SK-N-SH (cell line): ENCODE measurements at regions not wholly inside any gene's neighbourhood (a gene's known extent, or its start where the extent isn't known, plus 50 kb on each side); places are given as distances from the start of the nearest gene placed in this dataset.

Experiments used
- CTCF ChIA-PET: fragments of 300-600, 350-600 bp; formaldehyde crosslinking; extraction: SDS; loops from one replicate; lab custom pipeline; 2021; lab: Yijun Ruan, JAX
- POLR2A ChIA-PET: fragments of 350-600 bp; sonication (Branson Sonifier 250); formaldehyde crosslinking; extraction: SDS; loops from one replicate; lab custom pipeline; 2020; ENCODE audit warnings: antibody characterized with exemption, inconsistent platforms; lab: Yijun Ruan, JAX
- DNase-seq: peaks from one replicate; pipeline ENCODE4 v3.0.0; 2012
- H2AFZ ChIP-seq: fragments of 200-600 bp; sonication (generic); 2 replicates; pipeline ENCODE4 v1.8.1; 2016; ENCODE audit warnings: antibody characterized with exemption, mild to moderate bottlenecking, low read depth
- H3F3A ChIP-seq: fragments of 200-600 bp; sonication (generic); replicated peaks from 2 replicates; pipeline ENCODE3; 2016; ENCODE audit warnings: antibody characterized with exemption, mild to moderate bottlenecking; ENCODE audit not compliant: insufficient read depth
- H3K27ac ChIP-seq, 2 experiments: fragments of 200-500 bp in 1 of 2; fragments of 200-600 bp in 1 of 2; sonication (Bioruptor generic) in 1 of 2; sonication (generic), shearing (Covaris generic) in 1 of 2; 2 replicates each; pipeline versions ENCODE4 v1.5.1 to v1.6.1; 2014 to 2016; ENCODE audit warnings: low read depth in 2 of 2, inconsistent platforms in 1 of 2, low read length in 1 of 2, mild to moderate bottlenecking in 1 of 2, mixed read lengths in 1 of 2
- H3K27me3 ChIP-seq: fragments of 200-600 bp; sonication (generic), shearing (Covaris generic); 2 replicates; pipeline ENCODE4 v1.6.1; 2016; ENCODE audit warnings: mixed run types; ENCODE audit not compliant: insufficient read depth
- H3K36me3 ChIP-seq, 2 experiments: fragments of 200-500 bp in 1 of 2; fragments of 200-600 bp in 1 of 2; sonication (Bioruptor generic) in 1 of 2; sonication (generic) in 1 of 2; replicated peaks in 1 of 2; 2 replicates each; pipeline versions ENCODE3 to v1.5.1; 2014 to 2016; ENCODE audit warnings: low read length in 1 of 2, mild to moderate bottlenecking in 1 of 2; ENCODE audit not compliant: insufficient read depth in 2 of 2, control insufficient read depth in 1 of 2
- H3K4me1 ChIP-seq, 2 experiments: fragments of 200-500 bp in 1 of 2; fragments of 200-600 bp in 1 of 2; sonication (Bioruptor generic) in 1 of 2; sonication (generic), shearing (Covaris generic) in 1 of 2; 2 replicates each; pipeline versions ENCODE4 v1.5.1 to v1.6.1; 2014 to 2016; ENCODE audit warnings: low read depth in 1 of 2, low read length in 1 of 2, mixed run types in 1 of 2; ENCODE audit not compliant: insufficient read depth in 2 of 2, control insufficient read depth in 1 of 2
- H3K4me2 ChIP-seq: fragments of 200-600 bp; sonication (generic), shearing (Covaris generic); 2 replicates; pipeline ENCODE4 v1.6.1; 2017; ENCODE audit warnings: mixed run types
- H3K4me3 ChIP-seq, 2 experiments: fragments of 200-500 bp in 1 of 2; fragments of 200-600 bp in 1 of 2; sonication (Bioruptor generic) in 1 of 2; sonication (generic), shearing (Covaris generic) in 1 of 2; 2 replicates each; pipeline versions ENCODE4 v1.5.1 to v1.8.1; 2014 to 2016; ENCODE audit warnings: low read depth in 2 of 2, inconsistent platforms in 1 of 2, low read length in 1 of 2, mild to moderate bottlenecking in 1 of 2, mixed read lengths in 1 of 2, moderate library complexity in 1 of 2
- H3K79me2 ChIP-seq: fragments of 200-600 bp; sonication (generic); 2 replicates; pipeline ENCODE4 v1.8.1; 2017; ENCODE audit warnings: mild to moderate bottlenecking; ENCODE audit not compliant: insufficient read depth
- H3K9ac ChIP-seq: fragments of 200-600 bp; sonication (generic); 2 replicates; pipeline ENCODE4 v1.6.1; 2017; ENCODE audit warnings: mixed run types
- H3K9me2 ChIP-seq: fragments of 200-600 bp; sonication (generic); 2 replicates; pipeline ENCODE4 v1.6.1; 2017; ENCODE audit warnings: mixed run types
- H3K9me3 ChIP-seq: fragments of 200-600 bp; sonication (generic); 2 replicates; pipeline ENCODE4 v1.6.1; 2017; ENCODE audit warnings: mixed run types, mild to moderate bottlenecking, moderate library complexity
- H4K20me1 ChIP-seq: fragments of 200-600 bp; sonication (generic); 2 replicates; pipeline ENCODE4 v1.6.1; 2017; ENCODE audit warnings: mild to moderate bottlenecking, mixed run types; ENCODE audit not compliant: insufficient read depth
- CTCF ChIP-seq: fragments of 200-600 bp; sonication (generic); IDR thresholded peaks from 2 replicates; pipeline ENCODE4 v1.6.1; 2017; ENCODE audit warnings: antibody characterized with exemption, mild to moderate bottlenecking, moderate library complexity
- ELF1 ChIP-seq: IDR thresholded peaks from 2 replicates; pipeline ENCODE4 v1.4.0; 2012
- EZH2phosphoT487 ChIP-seq: fragments of 200-600 bp; sonication (generic); IDR thresholded peaks from 2 replicates; pipeline ENCODE4 v1.6.1; 2017; ENCODE audit warnings: low read depth, mixed run types, mild to moderate bottlenecking, antibody characterized with exemption, moderate library complexity, borderline replicate concordance
- FOXJ3 ChIP-seq: sonication (generic); formaldehyde crosslinking; IDR thresholded peaks from 2 replicates; pipeline ENCODE4 v1.5.1; 2020; ENCODE audit warnings: mild to moderate bottlenecking, missing genetic modification reagents
- GABPA ChIP-seq: IDR thresholded peaks from 2 replicates; pipeline ENCODE4 v1.4.0; 2012; ENCODE audit warnings: low read depth, mild to moderate bottlenecking
- GATA2 ChIP-seq: sonication (generic); formaldehyde crosslinking; IDR thresholded peaks from 2 replicates; pipeline ENCODE4 v1.5.0; 2020; ENCODE audit warnings: mild to moderate bottlenecking, missing genetic modification reagents
- MEF2A ChIP-seq: IDR thresholded peaks from 2 replicates; pipeline ENCODE4 v1.4.0; 2012; ENCODE audit warnings: low read depth, borderline replicate concordance
- PBX3 ChIP-seq: IDR thresholded peaks from 2 replicates; pipeline ENCODE4; 2012
- POLR2AphosphoS5 ChIP-seq: IDR thresholded peaks from 2 replicates; pipeline ENCODE4 v1.6.1; 2012; ENCODE audit warnings: low read depth, low read length
- RAD21 ChIP-seq: IDR thresholded peaks from 2 replicates; pipeline ENCODE4 v1.6.1; 2012; ENCODE audit warnings: mild to moderate bottlenecking, low read length
- SMC3 ChIP-seq: IDR thresholded peaks from 2 replicates; pipeline ENCODE4 v1.6.1; 2012; ENCODE audit warnings: low read depth, low read length, improper control_type of control experiment
- TEAD4 ChIP-seq: IDR thresholded peaks from 2 replicates; pipeline ENCODE4 v1.4.0; 2012; ENCODE audit warnings: mild to moderate bottlenecking, borderline replicate concordance; ENCODE audit not compliant: insufficient read depth
- WGBS: methylation state at CpG from one replicate; pipeline ENCODE4 v1.1.6; 2017; ENCODE audit warnings: low lambda C conversion rate; 5-methylcytosine and 5-hydroxymethylcytosine counted together
- TF ChIP-seq, protein P1 (sequence below): fragments of 150-350 bp; IDR thresholded peaks from 2 replicates; pipeline ENCODE4 v1.6.1; 2016; ENCODE audit warnings: mild to moderate bottlenecking, low read depth, low read length
- TF ChIP-seq, protein P2 (sequence below): IDR thresholded peaks from 2 replicates; pipeline ENCODE4 v1.4.0; 2012; ENCODE audit warnings: low read depth, borderline replicate concordance
- TF ChIP-seq, protein P3 (sequence below): fragments of 150-350 bp; IDR thresholded peaks from 2 replicates; pipeline ENCODE4 v1.6.1; 2017; ENCODE audit warnings: antibody characterized with exemption, low read length, low read depth, borderline replicate concordance

GRCh38 chr9:96088510-96088909 is 213.0 kb downstream of the ERCC6L2 start:
- Histone ChIP-seq H2AFZ (no peak overlapping the region), H4K20me1 (no peaks in the 10 kb centered on the region), H3K27ac (no peak overlapping the region), H3K4me2 (no peak overlapping the region), H3K4me3 (no peak overlapping the region), H3K36me3 (no peaks in the 10 kb centered on the region), H3K9ac (no peak overlapping the region), H3K9me2 (no peaks in the 10 kb centered on the region), H3K9me3 (no peaks in the 10 kb centered on the region), H3F3A (no peaks in the 10 kb centered on the region), H3K4me1 (peaks cover 0 to 29% of the 10 kb centered on the region in 2 experiments; a peak in 2 of 4 replicates), H3K27me3 (no peaks in the 10 kb centered on the region; the same call in 1 of the 2 replicates), H3K79me2 (no peaks in the 10 kb centered on the region)
- WGBS = 56% methylated on average over 4 of the region's 4 CpGs
- ChIA-PET CTCF (interaction anchor here (1.2 to 1.6 kb wide), 3 partner anchors 11 to 129 kb away, joined by 3 read pairs; no protein-coding TSS in a partner anchor), POLR2A (no interaction called here)
- no peak for DNase-seq
- TF ChIP-seq CTCF (no peak), EZH2phosphoT487 (no peak), FOXJ3 (CRISPR knock-in tag) (no peak), GABPA (no peak), MEF2A (no peak), RAD21 (no peak)
- TF ChIP-seq, protein P1, sequence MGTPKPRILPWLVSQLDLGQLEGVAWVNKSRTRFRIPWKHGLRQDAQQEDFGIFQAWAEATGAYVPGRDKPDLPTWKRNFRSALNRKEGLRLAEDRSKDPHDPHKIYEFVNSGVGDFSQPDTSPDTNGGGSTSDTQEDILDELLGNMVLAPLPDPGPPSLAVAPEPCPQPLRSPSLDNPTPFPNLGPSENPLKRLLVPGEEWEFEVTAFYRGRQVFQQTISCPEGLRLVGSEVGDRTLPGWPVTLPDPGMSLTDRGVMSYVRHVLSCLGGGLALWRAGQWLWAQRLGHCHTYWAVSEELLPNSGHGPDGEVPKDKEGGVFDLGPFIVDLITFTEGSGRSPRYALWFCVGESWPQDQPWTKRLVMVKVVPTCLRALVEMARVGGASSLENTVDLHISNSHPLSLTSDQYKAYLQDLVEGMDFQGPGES = no peak

GRCh38 chr9:96087669-96088299 is 212.3 kb downstream of the ERCC6L2 start:
- Histone ChIP-seq H2AFZ (no peak overlapping the region), H3K4me3 (no peak overlapping the region), H3K9ac (no peak overlapping the region), H3K79me2 (no peaks in the 10 kb centered on the region), H3K27me3 (no peaks in the 10 kb centered on the region; the same call in 1 of the 2 replicates), H3K36me3 (no peaks in the 10 kb centered on the region), H3K4me1 (peaks cover 0 to 36% of the 10 kb centered on the region in 2 experiments; a peak in 2 of 4 replicates), H4K20me1 (no peaks in the 10 kb centered on the region), H3K9me3 (no peaks in the 10 kb centered on the region), H3K27ac (no peak overlapping the region), H3F3A (no peaks in the 10 kb centered on the region), H3K4me2 (no peak overlapping the region), H3K9me2 (no peaks in the 10 kb centered on the region)
- ChIA-PET CTCF (interaction anchor here (1.6 kb wide), 1 partner anchor 130 kb away, joined by 3 read pairs; no protein-coding TSS in a partner anchor), POLR2A (no interaction called here)
- 34% methylated on average over 10 of the region's 10 CpGs for WGBS
- no peak for DNase-seq
- TF ChIP-seq POLR2AphosphoS5 (no peak), PBX3 (no peak), FOXJ3 (CRISPR knock-in tag) (0 out of 2 replicates have a peak, but pooled peaks have one; percentile 20), TEAD4 (no peak), SMC3 (no peak), ELF1 (no peak), GABPA (no peak), GATA2 (CRISPR knock-in tag) (peak; percentile 57)
- TF ChIP-seq, protein P2, sequence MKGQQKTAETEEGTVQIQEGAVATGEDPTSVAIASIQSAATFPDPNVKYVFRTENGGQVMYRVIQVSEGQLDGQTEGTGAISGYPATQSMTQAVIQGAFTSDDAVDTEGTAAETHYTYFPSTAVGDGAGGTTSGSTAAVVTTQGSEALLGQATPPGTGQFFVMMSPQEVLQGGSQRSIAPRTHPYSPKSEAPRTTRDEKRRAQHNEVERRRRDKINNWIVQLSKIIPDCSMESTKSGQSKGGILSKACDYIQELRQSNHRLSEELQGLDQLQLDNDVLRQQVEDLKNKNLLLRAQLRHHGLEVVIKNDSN = no peak
- TF ChIP-seq, protein P1 = no peak
- TF ChIP-seq, protein P3, sequence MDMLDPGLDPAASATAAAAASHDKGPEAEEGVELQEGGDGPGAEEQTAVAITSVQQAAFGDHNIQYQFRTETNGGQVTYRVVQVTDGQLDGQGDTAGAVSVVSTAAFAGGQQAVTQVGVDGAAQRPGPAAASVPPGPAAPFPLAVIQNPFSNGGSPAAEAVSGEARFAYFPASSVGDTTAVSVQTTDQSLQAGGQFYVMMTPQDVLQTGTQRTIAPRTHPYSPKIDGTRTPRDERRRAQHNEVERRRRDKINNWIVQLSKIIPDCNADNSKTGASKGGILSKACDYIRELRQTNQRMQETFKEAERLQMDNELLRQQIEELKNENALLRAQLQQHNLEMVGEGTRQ = no peak
